HL-60 (cell line): ENCODE measurements at regions not wholly inside any gene's neighbourhood (a gene's known extent, or its start where the extent isn't known, plus 50 kb on each side); places are given as distances from the start of the nearest gene placed in this dataset.

ENCODE experiments used
- TF ChIP-seq, protein P1 (sequence below): IDR thresholded peaks from one replicate; pipeline ENCODE4 v1.5.1; 2011; ENCODE audit warnings: low read length, control low read depth, inconsistent platforms; ENCODE audit not compliant: insufficient read depth
- TF ChIP-seq, protein P2 (sequence below): IDR thresholded peaks from 2 replicates; pipeline ENCODE4 v1.6.1; 2012; ENCODE audit warnings: low read depth; ENCODE audit not compliant: insufficient replicate concordance

DNA sequence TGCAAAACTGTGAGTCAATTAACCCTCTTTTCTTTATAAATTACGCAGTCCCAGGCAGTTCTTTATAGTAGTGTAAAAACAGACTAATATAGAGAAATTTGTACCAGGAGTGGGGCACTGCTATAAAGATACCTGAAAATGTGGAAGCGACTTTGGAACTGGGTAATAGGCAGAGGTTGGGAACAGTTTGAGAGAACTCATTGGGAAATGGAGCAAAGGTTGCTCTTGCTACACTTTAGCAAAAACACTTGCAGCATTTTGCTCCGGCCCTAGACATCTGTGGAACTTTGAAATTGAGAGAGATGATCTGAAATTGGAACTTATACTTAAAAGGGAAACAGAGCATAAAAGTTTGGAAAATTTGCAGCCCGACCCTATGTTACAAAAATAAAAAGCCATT is 810.9 kb downstream of the LTN1 start:
- TF ChIP-seq, protein P1, sequence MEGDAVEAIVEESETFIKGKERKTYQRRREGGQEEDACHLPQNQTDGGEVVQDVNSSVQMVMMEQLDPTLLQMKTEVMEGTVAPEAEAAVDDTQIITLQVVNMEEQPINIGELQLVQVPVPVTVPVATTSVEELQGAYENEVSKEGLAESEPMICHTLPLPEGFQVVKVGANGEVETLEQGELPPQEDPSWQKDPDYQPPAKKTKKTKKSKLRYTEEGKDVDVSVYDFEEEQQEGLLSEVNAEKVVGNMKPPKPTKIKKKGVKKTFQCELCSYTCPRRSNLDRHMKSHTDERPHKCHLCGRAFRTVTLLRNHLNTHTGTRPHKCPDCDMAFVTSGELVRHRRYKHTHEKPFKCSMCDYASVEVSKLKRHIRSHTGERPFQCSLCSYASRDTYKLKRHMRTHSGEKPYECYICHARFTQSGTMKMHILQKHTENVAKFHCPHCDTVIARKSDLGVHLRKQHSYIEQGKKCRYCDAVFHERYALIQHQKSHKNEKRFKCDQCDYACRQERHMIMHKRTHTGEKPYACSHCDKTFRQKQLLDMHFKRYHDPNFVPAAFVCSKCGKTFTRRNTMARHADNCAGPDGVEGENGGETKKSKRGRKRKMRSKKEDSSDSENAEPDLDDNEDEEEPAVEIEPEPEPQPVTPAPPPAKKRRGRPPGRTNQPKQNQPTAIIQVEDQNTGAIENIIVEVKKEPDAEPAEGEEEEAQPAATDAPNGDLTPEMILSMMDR, result no peak
- TF ChIP-seq, protein P2, sequence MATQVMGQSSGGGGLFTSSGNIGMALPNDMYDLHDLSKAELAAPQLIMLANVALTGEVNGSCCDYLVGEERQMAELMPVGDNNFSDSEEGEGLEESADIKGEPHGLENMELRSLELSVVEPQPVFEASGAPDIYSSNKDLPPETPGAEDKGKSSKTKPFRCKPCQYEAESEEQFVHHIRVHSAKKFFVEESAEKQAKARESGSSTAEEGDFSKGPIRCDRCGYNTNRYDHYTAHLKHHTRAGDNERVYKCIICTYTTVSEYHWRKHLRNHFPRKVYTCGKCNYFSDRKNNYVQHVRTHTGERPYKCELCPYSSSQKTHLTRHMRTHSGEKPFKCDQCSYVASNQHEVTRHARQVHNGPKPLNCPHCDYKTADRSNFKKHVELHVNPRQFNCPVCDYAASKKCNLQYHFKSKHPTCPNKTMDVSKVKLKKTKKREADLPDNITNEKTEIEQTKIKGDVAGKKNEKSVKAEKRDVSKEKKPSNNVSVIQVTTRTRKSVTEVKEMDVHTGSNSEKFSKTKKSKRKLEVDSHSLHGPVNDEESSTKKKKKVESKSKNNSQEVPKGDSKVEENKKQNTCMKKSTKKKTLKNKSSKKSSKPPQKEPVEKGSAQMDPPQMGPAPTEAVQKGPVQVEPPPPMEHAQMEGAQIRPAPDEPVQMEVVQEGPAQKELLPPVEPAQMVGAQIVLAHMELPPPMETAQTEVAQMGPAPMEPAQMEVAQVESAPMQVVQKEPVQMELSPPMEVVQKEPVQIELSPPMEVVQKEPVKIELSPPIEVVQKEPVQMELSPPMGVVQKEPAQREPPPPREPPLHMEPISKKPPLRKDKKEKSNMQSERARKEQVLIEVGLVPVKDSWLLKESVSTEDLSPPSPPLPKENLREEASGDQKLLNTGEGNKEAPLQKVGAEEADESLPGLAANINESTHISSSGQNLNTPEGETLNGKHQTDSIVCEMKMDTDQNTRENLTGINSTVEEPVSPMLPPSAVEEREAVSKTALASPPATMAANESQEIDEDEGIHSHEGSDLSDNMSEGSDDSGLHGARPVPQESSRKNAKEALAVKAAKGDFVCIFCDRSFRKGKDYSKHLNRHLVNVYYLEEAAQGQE, result no peak
